HG02588 (cell line): ENCODE measurements at regions not wholly inside any gene's neighbourhood (a gene's known extent, or its start where the extent isn't known, plus 50 kb on each side); places are given as distances from the start of the nearest gene placed in this dataset.

ENCODE experiments used
- ATAC-seq: cut with Tn5 transposase; IDR thresholded peaks from one replicate; pipeline ENCODE4 v1.9.1; 2021; ENCODE audit warnings: mild to moderate bottlenecking, moderate library complexity; ENCODE audit not compliant: unreplicated experiment

DNA sequence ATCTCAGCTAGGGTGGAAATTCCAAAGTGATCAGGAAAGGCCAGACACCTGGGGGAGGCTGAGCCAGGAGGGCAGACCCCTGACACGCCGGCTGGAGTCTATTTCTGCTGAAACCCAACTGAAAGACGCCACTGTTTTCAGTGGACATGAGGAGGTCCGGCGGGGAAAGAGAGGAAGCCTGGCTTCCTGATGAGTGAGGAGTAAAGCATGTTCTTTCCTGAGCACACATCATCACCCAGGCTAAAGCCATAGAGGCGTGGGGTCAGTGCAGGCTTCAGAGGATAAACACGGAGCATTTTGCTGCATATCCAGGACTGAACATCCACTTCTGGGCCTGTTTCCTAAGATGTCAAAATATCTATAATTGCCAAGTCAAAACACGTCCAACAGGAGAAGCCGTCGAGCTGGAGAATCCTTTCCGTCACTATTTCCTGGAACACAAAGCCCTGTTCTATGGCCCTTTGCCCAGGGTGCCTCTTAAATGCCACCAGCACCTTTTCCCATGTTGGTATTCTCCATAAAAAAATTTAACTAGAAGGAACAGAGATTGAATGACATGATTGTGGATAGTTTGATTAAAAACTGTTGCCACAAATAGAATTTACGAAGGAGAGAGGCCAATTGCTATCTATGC lies 597.9 kb upstream of the ADAMTS16 start:
- ATAC-seq = no peak

DNA sequence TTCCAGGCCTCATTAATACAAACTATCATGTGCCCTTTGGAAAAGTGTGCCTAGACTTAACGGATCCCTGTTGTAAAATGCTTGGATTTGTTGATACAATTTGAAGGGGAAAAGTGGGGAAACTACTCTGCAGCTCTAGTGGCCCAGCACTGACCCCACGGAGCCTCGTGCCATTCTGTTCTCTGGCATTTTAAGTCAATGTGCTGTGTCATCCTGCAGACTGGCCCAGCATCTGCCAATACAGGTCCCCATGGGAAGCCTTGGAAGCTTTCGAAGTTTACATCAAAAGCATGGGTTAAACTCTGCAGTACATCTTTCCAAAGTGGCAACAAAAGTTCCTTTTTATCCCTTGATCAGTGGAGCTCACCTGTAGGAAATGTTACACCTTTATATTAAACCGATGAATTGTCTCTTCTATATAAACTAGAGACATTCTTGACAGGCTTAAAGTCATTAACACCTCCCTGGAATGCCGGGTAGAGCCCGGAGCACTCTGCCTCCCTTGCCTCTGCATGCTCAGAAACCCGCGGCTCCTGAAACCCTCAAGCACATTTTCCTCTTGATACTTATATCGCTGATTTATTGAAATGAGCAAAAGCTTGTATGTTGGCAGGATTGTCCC lies 596.0 kb upstream of the ADAMTS16 start:
- no peak for ATAC-seq

DNA sequence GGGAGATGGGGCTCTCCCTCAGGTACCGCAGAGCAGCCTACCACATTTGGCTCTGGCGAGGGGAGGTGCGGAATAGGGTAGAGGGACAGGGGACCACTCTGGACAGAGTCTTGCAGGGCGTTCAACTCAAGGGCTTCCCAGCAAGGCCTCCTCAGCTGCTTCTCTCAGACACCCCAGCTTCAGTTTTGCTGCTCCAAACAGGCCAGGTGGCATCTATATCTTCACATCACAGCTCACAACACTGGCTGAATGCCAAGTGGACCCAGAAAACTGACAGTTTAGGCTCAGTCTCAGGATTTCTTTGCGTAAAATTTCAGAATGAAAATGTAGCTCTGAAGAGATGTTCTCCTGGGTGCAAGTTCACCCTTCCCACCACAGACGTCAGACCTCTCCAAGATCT lies 592.6 kb upstream of the ADAMTS16 start:
- ATAC-seq = no peak

DNA sequence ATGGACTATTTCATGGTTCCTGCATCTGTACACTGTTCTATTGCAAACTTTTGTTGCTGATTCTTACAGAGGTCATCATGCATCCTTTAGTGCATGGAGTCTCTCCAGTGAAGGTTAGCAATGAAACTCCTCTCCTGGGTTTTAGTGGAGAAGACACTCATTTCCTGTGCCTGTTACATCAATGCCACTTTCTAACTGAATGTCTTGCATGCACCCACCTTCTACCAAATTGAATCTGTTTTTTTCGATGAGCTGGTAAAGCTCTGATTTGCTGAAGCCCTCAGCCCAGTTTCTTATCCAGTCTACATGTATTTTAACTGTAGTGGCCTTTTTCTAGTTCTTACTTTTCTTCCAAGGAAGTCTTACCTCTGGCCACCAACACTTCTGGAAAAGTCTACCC lies 591.8 kb upstream of the ADAMTS16 start:
- no peak for ATAC-seq

DNA sequence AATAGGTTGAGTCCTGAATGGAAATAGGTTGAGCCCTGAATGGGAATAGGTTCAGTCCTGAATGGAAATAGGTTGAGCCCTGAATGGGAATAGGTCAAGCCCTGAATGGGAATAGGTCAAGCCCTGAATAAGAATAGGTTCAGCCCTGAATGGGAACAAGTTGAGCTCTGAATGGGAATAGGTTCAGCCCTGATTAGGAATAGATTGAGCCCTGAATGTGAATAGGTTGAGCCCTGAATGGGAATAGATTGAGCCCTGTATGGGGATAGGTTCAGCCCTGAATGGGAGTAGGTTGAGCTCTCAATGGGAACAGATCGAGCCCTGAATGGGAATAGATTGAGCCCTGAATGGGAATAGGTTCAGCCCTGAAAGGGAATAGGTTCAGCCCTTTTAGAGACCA lies 590.8 kb upstream of the ADAMTS16 start:
- no peak for ATAC-seq

DNA sequence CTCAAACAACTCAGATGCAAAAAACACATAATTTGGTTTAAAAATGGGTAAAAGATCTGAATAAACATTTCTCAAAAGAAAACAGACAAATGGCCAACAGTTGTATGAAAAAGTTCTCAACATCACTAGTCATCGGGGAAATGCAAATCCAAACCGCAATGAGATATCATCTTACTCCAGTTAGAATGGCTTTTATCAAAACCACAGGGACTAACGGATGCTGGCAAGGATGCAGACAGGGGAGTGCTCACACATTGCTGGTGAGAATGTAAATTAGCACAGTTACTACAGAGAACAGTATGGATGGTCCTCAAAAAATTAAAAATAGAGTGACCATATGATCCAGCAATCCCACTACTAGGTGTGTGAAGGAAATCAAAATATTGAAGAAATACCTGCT lies 589.1 kb upstream of the ADAMTS16 start:
- ATAC-seq = no peak

DNA sequence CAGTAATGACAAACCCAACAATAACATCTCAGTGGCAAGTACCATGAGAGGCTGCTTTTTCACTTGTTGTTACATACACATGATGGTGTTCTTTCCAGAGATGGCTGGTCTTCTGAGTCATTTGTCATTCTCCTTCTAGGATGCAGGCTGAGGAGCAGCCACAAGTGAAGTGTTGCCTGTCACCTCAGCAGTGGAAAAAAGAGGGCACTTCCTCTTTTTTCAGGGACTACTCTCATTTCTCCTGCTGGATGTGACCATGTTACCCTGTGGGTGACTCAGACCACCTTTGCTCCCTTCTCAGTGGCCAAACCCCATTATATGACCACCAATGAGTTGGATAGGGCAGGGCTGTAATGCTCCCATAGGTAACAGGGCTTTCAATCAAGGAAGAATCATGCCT lies 587.0 kb upstream of the ADAMTS16 start:
- no peak for ATAC-seq

DNA sequence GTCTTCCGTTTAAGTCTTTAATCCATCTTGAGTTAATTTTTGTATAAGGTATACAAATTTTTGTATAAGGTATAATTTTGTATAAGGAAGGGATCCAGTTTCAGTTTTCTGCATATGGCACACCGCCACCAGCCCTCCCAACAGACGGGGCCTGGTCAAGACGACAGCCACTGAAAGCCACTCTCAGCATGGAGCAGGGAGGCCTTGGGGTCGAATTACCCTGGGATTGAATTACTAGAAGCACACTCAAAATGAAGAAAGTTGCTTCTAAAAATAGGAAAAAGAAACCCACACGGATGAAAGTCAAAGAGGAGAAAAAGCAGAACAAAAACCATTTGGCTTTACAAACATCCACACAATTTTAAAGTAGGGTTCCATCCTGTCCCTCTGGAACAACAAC lies 586.2 kb upstream of the ADAMTS16 start:
- ATAC-seq = no peak

DNA sequence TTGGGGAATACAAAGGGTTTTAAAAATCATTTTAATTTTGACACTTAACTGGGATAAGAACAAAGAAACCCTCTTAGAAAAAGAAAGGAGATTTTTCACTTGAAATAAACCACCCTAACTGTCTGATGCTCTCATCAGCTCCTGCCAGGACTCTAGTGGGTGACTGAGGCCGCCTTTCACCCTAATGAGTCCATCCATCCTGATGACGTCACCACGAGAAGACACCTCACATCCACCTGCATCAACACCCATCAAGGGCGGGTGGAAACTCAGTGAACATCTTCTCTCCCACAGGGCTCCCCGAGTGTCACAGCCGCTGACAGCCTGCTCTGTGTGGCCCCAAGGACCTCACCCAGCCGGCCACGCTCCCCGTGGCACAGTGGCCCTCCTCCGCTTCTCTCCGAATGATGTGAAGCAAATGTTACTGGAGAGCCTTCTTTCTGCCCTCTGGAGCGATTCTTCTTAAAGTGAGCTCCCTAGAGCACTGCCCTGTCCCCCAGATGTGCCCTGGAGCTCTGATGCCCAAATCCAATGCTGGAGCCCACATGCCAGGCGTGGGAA lies 584.3 kb upstream of the ADAMTS16 start:
- ATAC-seq = no peak

DNA sequence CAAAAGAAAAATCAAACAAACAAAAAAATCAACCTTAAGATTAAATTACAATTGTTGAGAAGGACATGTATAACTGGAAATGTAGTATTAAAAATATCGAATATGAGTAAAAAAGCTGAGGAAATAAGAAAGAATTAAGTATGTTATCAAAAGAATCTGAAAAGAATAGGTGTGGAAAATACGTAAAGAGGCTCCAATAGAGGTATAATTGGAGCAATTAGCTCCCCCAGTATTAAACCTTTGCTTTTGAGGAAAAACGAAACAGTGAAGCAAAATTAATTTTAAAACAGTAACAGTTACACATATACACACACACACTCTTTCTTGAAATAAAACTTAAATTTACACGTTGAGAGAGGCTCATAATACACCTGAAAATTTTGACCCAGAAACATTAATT lies 578.7 kb upstream of the ADAMTS16 start:
- no peak for ATAC-seq

DNA sequence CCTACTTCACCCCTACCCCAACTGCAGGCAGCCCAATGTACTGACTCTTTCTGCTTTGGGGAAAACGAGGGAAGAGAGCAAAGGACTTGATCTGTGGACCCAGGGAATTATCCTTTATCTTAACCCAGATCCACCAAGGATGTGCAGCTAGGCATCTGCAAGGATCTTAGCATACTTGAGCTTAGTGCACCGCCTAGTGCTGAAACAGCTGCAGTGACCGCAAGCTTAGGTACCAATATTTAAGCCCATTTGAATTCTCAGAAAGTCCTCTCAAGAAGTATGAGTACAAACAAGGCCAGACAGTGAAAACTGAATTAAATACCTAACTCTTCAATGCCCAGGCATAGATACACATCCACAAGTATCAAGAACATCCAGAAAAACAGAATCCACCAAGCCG lies 576.7 kb upstream of the ADAMTS16 start:
- no peak for ATAC-seq

DNA sequence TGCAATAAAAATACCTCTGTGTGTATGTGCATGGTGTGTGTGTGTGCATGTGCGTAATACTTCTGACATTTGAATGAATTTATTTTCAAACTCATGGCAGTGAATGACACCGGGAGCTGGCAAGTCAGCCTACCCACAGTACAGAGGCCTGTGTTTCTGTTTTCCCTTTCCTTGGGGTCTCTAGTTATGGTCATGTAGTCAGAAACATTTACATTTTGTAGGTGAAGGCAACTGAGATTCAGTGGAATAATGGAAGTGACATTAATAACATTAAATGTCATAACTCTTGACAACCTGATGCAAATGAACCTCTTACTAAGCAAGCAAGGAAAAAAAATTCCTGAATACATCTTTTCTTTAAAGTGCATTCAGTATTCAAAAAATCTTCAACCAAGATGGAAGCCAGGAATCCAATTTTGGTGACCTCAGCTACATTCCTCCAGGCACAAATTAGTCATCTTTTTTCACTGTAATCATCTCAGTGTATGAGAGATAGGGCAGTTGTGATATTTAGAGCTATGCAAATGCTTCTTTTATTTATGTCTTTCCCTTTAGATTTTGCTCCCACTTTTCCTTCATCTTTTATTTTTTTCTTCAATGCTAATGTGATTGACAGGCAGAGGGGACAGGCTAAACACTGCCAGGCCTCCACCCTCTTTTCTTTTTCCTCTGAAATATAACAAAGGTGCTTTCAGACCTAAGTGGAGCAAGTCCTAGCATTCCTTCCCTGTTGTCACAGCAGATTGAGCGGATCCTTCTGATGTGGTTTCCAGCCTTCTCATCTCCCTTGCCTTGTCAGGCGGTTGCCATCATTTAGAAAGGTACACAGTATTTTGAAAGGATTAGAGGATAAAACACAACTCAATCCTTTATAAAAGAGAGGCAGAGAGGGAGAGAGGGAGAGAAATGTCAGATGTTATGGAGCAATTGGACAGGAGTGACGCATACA lies 569.8 kb upstream of the ADAMTS16 start:
- no peak for ATAC-seq

DNA sequence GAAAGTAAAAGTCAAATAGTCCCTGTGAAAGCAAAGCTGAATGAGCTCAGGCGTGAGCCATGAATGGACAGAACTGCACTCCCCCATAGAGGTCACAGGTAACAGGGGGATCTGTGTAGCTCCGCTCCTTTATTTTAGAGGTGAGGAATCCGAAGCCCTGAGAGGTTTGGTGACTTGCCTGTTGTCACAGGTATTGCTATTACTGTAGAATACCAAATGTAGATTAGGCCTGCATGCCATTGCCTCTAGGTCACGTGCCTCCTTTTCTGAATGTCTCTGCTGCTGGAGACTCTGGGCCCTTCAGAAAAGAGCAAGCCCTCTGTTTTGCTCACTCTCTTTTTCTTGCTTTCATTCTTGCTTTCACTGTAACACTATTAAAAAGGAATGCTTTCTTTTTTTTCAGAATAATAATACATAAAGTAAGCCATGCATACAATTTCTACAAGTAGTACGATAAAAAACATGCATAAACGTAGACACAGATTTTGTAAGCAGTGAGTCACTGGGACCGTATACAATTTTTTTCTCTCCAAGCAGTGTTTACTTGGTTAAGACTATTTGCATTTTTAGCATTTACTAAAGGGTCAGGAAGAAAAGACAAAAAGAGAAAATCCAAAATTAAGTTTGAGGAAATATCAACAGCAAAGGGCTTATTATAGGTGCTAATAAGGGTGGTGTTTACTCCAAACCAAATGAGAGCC lies 568.7 kb upstream of the ADAMTS16 start:
- ATAC-seq = no peak

DNA sequence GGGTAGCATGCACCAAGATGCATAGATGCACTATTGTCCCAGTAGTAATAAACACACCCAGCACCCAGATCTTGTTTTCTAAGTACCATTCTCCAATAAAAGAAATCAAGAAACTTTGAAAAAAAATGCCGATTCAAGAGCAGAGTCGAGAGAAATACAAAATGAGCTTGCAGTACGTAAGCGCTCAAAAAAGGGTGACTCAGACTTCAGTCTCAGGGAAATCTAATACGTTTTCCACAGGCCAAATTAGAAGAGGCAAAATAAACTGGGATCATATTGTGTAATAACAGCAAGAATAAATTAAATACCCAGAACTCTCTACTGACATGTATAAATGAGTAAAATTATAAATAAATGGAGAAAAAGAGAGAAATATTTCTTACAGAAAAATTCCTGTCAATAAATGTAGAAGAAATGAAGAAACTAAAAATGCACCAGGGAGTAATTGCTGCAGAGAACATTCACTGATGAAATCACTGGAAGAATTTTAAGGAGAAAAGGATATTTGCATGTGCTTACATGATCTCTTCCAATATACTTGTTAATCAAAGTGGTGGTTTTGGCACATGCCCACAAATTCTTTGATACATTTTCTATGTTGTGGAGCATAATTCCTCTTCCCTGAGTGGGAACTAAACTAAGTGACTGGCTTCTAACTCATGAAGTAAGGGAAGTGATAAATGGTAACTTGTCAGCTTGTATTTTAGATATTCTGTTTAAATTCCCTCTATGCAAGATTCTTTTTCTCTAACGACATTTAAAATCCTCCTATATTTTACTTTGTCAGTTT lies 567.6 kb upstream of the ADAMTS16 start:
- ATAC-seq = no peak

DNA sequence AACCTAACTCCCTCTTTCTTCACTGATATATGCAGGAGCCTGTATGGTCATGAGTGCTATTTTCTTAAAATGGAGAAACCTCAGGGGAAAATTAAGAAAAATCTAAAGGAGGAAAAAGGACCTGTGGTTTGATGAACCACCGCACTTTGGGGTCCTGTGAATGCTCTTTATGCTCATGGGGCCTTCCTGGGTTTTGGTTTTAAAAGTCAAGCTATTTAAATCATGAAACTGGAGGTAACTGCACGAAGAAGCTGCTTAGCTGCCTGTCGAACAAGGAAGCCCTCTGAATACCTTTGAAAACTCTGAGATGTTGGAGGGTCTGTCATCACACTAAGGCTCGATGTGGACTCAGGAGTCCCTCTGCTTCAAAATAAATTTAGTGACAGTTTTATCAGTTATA lies 564.5 kb upstream of the ADAMTS16 start:
- no peak for ATAC-seq

DNA sequence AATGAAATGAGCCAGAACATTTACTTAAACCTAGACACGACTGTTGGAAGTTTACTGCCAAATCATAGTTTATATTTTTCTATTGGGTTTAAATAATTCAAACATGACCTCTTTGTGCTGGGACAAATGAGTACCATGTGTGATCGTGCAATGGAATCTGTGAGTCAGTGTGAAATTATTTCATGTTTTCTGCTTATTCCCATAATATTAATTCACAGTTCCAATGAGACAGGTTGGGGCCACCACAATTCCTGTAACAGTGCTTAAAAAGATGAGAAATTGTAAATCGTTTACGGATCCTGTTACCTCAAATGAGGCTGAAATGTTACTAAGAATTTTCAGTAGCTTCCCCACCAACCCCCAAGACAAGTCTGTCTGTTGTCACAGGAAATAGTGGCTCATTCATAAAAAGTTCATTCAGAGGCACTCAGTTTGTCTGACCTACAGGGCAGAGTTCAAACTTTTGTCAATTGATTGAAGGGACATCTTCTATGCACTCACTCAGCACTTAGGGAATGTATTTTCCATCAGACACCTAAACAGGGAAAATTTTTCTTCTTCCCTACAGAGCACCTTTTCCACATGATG lies 563.9 kb upstream of the ADAMTS16 start:
- no peak for ATAC-seq

DNA sequence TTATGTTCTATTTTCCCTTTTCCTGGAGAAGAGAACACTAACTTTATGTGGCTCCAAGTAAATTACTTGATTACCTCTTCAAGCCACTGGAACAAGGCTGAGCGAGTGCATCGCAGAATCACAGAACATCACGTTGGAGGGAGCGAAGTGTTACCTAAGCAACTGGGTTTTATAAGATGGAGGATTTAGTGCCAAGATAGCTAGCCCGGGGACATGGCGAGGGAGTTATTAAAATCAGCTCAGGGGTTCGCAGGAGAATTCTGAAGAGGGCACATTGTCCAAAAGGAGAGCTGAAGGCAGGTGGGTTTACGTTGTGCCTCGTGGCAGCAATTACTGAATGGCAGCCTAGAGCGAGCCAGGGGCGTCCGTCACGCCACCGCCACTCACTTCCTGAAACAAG lies 563.2 kb upstream of the ADAMTS16 start:
- ATAC-seq = no peak

DNA sequence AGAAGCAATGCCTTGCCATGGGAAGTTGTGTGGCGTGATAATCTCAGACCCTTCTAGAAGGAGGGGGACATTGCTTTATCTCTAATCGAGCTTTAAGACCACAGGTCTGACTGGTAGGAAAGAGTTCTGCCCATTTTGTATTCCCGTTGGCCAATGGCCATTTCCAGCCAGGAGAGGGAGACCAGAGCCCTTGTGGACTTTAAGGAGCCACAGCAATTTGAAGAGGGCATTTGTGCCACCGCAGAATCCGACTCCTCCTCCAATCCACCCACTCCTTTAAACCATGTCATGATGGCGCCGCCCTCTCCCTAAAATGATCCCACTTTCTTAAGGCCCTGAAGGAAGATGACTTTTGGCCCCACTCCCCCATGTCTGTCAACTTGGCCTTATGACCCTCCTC lies 560.5 kb upstream of the ADAMTS16 start:
- ATAC-seq = no peak

DNA sequence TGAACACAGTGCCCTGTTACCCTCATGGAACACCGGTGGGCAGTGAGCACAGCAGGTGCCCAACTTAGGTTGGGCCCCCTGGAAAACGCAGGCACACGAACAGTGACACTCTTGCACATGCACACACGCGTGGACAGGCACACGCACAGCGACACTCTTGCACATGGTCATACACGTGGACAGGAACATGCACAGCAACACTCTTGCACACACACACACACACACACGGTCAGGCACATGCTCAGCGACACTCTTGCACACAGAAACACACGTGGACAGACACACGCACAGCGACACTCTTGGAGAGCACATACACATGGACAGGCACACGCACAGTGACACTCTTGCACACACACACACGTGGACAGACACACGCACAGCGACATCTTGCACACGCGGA lies 559.4 kb upstream of the ADAMTS16 start:
- no peak for ATAC-seq

DNA sequence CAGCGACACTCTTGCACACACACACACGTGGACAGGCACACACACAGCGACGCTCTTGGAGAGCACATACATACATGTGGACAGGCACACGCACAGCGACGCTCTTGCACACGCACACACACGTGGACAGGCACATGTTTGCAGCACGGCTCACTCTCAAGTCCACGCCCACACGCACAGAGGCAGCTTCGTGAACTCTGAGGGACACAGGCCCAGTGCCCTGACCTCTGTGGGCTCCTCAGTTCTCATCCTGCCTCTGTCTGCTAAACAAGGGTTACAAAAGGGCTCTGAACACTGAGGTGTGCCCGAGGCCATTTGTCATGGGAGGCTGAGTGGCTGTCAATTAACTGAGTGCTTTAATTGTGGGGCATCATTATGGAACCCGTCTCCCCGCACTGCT lies 558.8 kb upstream of the ADAMTS16 start:
- no peak for ATAC-seq
